Activated CD8-positive, alpha-beta memory T cell treated with anti-CD3 and anti-CD28 coated beads, Interleukin-2, amount 10 ng/mL, durations not matched to agents 7 days and 5 days (primary cell): ENCODE measurements at regions not wholly inside any gene's neighbourhood (a gene's known extent, or its start where the extent isn't known, plus 50 kb on each side); places are given as distances from the start of the nearest gene placed in this dataset.
"Not testable (repeated sequence)": the region's sequence is repeated elsewhere in the genome, so short reads cannot be mapped to it uniquely, and the experiment has no call there.

ENCODE experiments used
- ATAC-seq: fragments of 150-1000 bp; cut with Tn5 transposase; one replicate; pipeline ENCODE4 v1.10.0; 2021; ENCODE audit warnings: moderate library complexity
- CTCF ChIA-PET: fragments of 350-600 bp; sonication (Branson Sonifier 250); formaldehyde crosslinking; loops from one replicate; lab custom pipeline; 2021; ENCODE audit warnings: antibody characterized with exemption; lab: Charles Lee
- DNase-seq: peaks from one replicate; pipeline ENCODE4 v3.0.0-alpha.2; 2020
- H3K27ac Mint-ChIP-seq: one replicate; pipeline ENCODE4 v1.8.0; 2021; ENCODE audit warnings: mild to moderate bottlenecking, mixed read lengths
- H3K27me3 Mint-ChIP-seq: one replicate; pipeline ENCODE4 v1.8.0; 2021; ENCODE audit warnings: mixed read lengths
- H3K36me3 Mint-ChIP-seq: one replicate; pipeline ENCODE4 v1.8.0; 2021; ENCODE audit warnings: mild to moderate bottlenecking, mixed read lengths
- H3K4me1 Mint-ChIP-seq: one replicate; pipeline ENCODE4 v1.8.0; 2021; ENCODE audit warnings: mixed read lengths
- H3K4me3 Mint-ChIP-seq: one replicate; pipeline ENCODE4 v1.8.0; 2021; ENCODE audit warnings: mild to moderate bottlenecking, moderate library complexity, mixed read lengths
- H3K9me3 Mint-ChIP-seq: one replicate; pipeline ENCODE4 v1.8.0; 2022; ENCODE audit warnings: low read depth, mixed read lengths

DNA sequence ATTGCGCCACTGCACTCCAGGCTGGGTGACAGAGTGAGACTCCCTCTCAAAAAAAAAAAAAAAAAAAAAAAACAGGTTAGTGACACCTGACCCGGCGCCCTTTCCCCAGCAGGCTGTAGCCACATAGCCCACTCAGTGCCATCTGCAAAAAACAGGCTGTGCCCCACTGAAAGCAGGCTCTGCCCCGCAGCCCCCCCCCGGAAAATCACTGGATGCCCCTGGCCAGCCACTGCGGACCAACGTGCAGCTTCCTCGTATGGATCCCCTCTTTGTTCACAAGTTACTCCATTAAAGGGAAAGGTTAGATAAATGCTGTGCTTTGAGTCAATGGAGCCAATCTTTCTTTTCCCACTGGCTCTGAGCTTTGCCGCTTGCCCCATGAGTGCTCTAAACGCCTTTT is 660.3 kb downstream of the TBC1D22A start:
- no peak for ATAC-seq

GRCh38 chr22:47421846-47422245 is 659.4 kb downstream of the TBC1D22A start:
- Mint-ChIP-seq H3K9me3 (no peaks in the 10 kb centered on the region), H3K4me1 (no peaks in the 10 kb centered on the region), H3K27me3 (peaks cover 4% of the 10 kb centered on the region), H3K36me3 (no peaks in the 10 kb centered on the region), H3K4me3 (no peak overlapping the region), H3K27ac (no peak overlapping the region)
- ATAC-seq (no peak), DNase-seq (no peak)
- CTCF ChIA-PET, result no interaction called here

More for the DNA sequence above, 660.3 kb downstream of the TBC1D22A start:
- DNase-seq, result no peak
- Mint-ChIP-seq H3K9me3 (no peaks in the 10 kb centered on the region), H3K4me3 (no peak overlapping the region), H3K4me1 (no peaks in the 10 kb centered on the region), H3K36me3 (no peaks in the 10 kb centered on the region), H3K27me3 (peaks cover 4% of the 10 kb centered on the region), H3K27ac (no peak overlapping the region)
- CTCF ChIA-PET, result no interaction called here

- CTCF ChIA-PET, result no interaction called here
- Mint-ChIP-seq H3K9me3 (no peaks in the 10 kb centered on the region), H3K27me3 (peaks cover 4% of the 10 kb centered on the region), H3K27ac (no peak overlapping the region), H3K36me3 (no peaks in the 10 kb centered on the region), H3K4me1 (no peaks in the 10 kb centered on the region), H3K4me3 (no peak overlapping the region)
- no peak for DNase-seq
- no peak for ATAC-seq
Measured at GRCh38 chr22:47420211-47420610, 657.8 kb downstream of the TBC1D22A start.

DNA sequence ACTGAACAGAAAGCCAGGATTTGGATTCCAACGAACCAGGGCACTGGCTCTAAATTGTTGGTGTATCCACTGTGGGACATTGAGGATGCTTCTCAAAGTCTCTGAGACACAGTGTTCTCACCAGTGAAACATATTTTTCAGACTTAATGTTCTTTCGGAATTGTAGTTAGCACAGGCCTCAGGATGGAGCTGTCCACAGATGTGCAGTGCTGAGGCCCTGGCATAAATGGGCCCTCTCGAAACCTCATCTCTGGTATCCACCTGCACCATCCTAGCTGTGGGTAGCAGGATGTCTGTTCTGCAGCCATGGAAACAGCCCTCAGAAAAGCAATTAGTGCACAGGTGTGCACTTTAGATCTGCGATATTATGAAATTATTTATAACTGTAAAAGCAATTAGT is 656.8 kb downstream of the TBC1D22A start:
- CTCF ChIA-PET, result no interaction called here
- no peaks in the 10 kb centered on the region for H3K9me3 Mint-ChIP-seq
- H3K27ac Mint-ChIP-seq, result no peak overlapping the region
- no peak for ATAC-seq
- no peak overlapping the region for H3K4me3 Mint-ChIP-seq
- no peak for DNase-seq
- no peaks in the 10 kb centered on the region for H3K36me3 Mint-ChIP-seq
- no peaks in the 10 kb centered on the region for H3K4me1 Mint-ChIP-seq
- H3K27me3 Mint-ChIP-seq, result peaks cover 4% of the 10 kb centered on the region

DNA sequence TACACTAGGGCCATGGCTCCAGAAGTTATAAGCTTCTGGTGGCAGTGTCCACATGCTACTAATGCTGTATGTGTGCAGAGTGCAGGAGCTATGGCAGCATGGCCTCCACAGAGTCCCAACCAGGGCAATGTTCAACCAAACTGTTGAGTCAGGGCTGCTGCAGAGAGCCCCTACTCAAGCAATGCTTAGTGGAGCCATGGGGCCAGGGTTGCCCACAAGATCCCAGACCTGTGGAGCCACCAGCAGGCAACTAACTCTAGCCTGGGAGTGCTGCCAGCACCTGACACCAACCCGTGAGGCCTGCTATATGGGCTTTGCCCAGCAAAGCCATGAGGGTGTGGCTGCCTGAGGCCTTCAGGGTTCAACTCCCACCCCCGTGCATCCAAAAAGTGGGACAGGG is 655.2 kb downstream of the TBC1D22A start:
- CTCF ChIA-PET, result no interaction called here
- Mint-ChIP-seq H3K36me3 (no peaks in the 10 kb centered on the region), H3K27me3 (peaks cover 9% of the 10 kb centered on the region), H3K9me3 (no peaks in the 10 kb centered on the region), H3K27ac (no peak overlapping the region), H3K4me3 (no peak overlapping the region), H3K4me1 (no peaks in the 10 kb centered on the region)
- ATAC-seq (no peak), DNase-seq (no peak)

DNA sequence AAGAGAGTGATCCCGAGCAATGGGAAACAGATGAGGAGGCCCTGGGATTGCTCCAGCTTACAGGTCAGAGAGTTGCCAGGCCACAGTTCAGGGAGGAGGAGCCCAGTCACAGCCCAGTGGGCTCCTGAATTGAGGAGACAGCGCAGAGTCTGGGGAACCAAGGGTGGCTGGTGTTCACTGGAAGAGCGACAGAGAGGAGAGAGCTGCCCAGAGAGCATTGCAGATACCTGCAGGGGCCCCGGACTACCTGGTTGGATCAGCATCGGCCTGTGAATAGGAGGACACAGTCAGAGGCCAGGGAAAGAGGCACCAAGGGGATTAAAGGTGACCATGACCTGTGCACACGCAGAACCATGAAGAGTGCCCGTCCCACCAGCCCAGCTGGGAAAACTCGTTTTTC is 648.6 kb downstream of the TBC1D22A start:
- Mint-ChIP-seq H3K9me3 (no peaks in the 10 kb centered on the region), H3K4me3 (no peak overlapping the region), H3K27ac (no peak overlapping the region), H3K36me3 (no peaks in the 10 kb centered on the region), H3K4me1 (no peaks in the 10 kb centered on the region), H3K27me3 (peaks cover 5% of the 10 kb centered on the region)
- no peak for ATAC-seq
- CTCF ChIA-PET, result no interaction called here
- no peak for DNase-seq

GRCh38 chr22:47409539-47410275 is 647.3 kb downstream of the TBC1D22A start:
- H3K9me3 Mint-ChIP-seq, result no peaks in the 10 kb centered on the region
- H3K27me3 Mint-ChIP-seq, result peaks cover 5% of the 10 kb centered on the region
- H3K4me3 Mint-ChIP-seq, result no peak overlapping the region
- CTCF ChIA-PET, result no interaction called here
- DNase-seq, result no peak
- H3K36me3 Mint-ChIP-seq, result no peaks in the 10 kb centered on the region
- no peak for ATAC-seq
- no peaks in the 10 kb centered on the region for H3K4me1 Mint-ChIP-seq
- H3K27ac Mint-ChIP-seq, result no peak overlapping the region

DNA sequence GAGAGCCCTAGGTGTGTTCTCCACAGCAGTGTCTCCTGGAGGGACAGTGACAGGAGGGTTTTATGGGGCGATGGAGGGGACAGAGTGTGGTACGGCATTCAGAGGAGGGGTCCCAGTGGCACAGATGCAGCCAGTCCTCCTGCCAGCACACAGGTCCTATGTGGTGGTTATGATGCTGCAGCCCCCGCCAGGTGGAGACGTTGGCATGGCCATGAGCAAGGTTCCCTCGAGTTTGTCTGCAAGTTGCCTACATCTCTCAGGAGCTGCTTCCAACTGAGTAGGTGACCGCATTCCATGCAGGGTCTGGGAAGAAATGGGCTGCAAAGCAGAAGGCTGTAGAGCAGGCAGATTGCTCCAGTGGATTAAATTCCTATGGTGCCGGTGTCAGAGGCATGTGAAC is 646.0 kb downstream of the TBC1D22A start:
- CTCF ChIA-PET, result no interaction called here
- Mint-ChIP-seq H3K4me1 (no peaks in the 10 kb centered on the region), H3K9me3 (no peaks in the 10 kb centered on the region), H3K4me3 (no peak overlapping the region), H3K27me3 (no peaks in the 10 kb centered on the region), H3K27ac (no peak overlapping the region), H3K36me3 (no peaks in the 10 kb centered on the region)
- DNase-seq (no peak), ATAC-seq (no peak)

DNA sequence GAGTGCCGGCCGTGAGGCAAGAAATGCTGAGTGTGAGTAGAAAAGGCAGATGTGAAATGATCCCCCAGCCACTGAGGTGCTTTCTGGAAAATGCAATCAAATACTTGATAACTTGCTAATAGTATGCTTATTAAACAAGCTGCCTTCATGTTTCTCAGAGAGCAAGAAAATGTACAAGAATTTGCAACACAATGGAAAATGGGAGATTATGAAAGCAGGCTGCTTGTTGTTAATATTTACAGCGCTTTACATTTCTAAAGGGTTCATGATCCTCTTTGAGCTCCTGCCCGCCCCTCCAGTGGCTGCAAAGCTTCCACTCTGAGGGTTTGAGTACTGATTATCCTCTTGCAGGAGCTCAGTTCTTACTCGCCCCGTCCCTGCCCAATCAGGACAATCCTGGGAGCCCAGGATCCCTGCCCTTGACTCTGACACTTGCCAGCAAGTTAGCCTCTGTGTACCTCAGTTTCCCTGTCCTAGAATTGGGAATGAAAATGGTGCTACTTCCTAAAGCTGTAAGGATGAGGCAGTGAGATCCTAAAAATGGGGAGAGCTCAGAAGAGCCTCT is 645.1 kb downstream of the TBC1D22A start:
- CTCF ChIA-PET, result no interaction called here
- Mint-ChIP-seq H3K4me1 (no peaks in the 10 kb centered on the region), H3K9me3 (no peaks in the 10 kb centered on the region), H3K27me3 (no peaks in the 10 kb centered on the region), H3K36me3 (no peaks in the 10 kb centered on the region), H3K27ac (no peak overlapping the region), H3K4me3 (no peak overlapping the region)
- DNase-seq (no peak), ATAC-seq (no peak)

DNA sequence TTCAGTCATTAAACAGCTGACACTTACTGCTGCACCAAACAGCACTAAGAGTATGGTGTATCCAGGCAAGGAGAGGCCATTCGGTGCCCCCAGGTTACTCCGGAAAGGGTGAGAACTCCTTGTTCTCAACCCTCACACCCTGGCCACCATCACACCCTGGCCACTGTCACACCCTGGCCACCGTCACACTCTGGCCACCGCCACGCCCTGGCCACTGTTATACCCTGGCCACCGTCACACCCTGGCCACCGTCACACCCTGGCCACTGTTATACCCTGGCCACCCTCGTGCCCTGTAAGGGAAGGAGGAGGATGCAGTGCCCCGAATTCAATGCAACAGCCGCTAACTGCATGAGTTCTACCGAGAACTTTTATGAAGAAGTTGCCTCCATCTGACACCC is 644.4 kb downstream of the TBC1D22A start:
- Mint-ChIP-seq H3K36me3 (no peaks in the 10 kb centered on the region), H3K4me3 (no peak overlapping the region), H3K27me3 (no peaks in the 10 kb centered on the region), H3K9me3 (no peaks in the 10 kb centered on the region), H3K4me1 (no peaks in the 10 kb centered on the region), H3K27ac (no peak overlapping the region)
- ATAC-seq, result no peak
- DNase-seq, result no peak
- CTCF ChIA-PET, result no interaction called here

GRCh38 chr22:47406180-47406834 is 643.9 kb downstream of the TBC1D22A start:
- CTCF ChIA-PET, result no interaction called here
- Mint-ChIP-seq H3K27me3 (no peaks in the 10 kb centered on the region), H3K27ac (no peak overlapping the region), H3K4me3 (no peak overlapping the region), H3K36me3 (no peaks in the 10 kb centered on the region), H3K9me3 (no peaks in the 10 kb centered on the region), H3K4me1 (no peaks in the 10 kb centered on the region)
- DNase-seq (no peak), ATAC-seq (no peak)

- H3K9me3 Mint-ChIP-seq, H3K27me3 Mint-ChIP-seq, H3K27ac Mint-ChIP-seq, H3K36me3 Mint-ChIP-seq, DNase-seq, CTCF ChIA-PET, ATAC-seq, H3K4me3 Mint-ChIP-seq, H3K4me1 Mint-ChIP-seq: not testable (repeated sequence)
Measured at GRCh38 chr22:47405222-47405621, 642.8 kb downstream of the TBC1D22A start.

GRCh38 chr22:47402876-47403525 is 640.6 kb downstream of the TBC1D22A start:
- DNase-seq, result no peak
- Mint-ChIP-seq H3K4me1 (no peaks in the 10 kb centered on the region), H3K27ac (no peak overlapping the region), H3K9me3 (no peaks in the 10 kb centered on the region), H3K27me3 (no peaks in the 10 kb centered on the region), H3K36me3 (no peaks in the 10 kb centered on the region), H3K4me3 (no peak overlapping the region)
- ATAC-seq, result no peak
- CTCF ChIA-PET, result no interaction called here
